K562 (cell line): ENCODE measurements at regions not wholly inside any gene's neighbourhood (a gene's known extent, or its start where the extent isn't known, plus 50 kb on each side); places are given as distances from the start of the nearest gene placed in this dataset.

Experiments used
- ATF3 ChIP-seq, 2 experiments: fragments of 450-650 bp in 1 of 2; sonication (generic) in 1 of 2; formaldehyde crosslinking in 1 of 2; IDR thresholded peaks in 1 of 2; conservative IDR thresholded peaks in 1 of 2; 2 replicates each; pipeline versions ENCODE4 v1.6.1 to v1.8.1; 2016 to 2023; ENCODE audit warnings: mild to moderate bottlenecking in 2 of 2, moderate library complexity in 2 of 2, inconsistent platforms in 1 of 2, missing genetic modification reagents in 1 of 2
- CTCF ChIP-seq, 3 experiments: IDR thresholded peaks in 2 of 3; conservative IDR thresholded peaks in 1 of 3; 2 replicates each; pipeline ENCODE4 v1.5.1; 2011 to 2012; ENCODE audit warnings: low read length in 3 of 3, mild to moderate bottlenecking in 3 of 3, control low read depth in 2 of 3, improper control_type of control experiment in 1 of 3, inconsistent platforms in 1 of 3, low read depth in 1 of 3, mixed read lengths in 1 of 3, moderate library complexity in 1 of 3; ENCODE audit not compliant: insufficient read depth in 2 of 3

GRCh38 chr2:217206907-217207698, 347.2 kb upstream of the TNP1 start:
- TF ChIP-seq CTCF (IDR thresholded peaks at IDR 0.05 in 2 of 3, conservative IDR thresholded peaks at IDR 0.05 in 1 of 3; ENCODE audit: insufficient read depth in 2 of 3, low read depth in 1 of 3, low read length in 3 of 3): no peak
- TF ChIP-seq ATF3 (IDR thresholded peaks at IDR 0.05): no peak
- no peak for TF ChIP-seq ATF3 (CRISPR knock-in tag; conservative IDR thresholded peaks at IDR 0.05)
